Thoracic aorta (tissue), 2 donors: ENCODE measurements at regions not wholly inside any gene's neighbourhood (a gene's known extent, or its start where the extent isn't known, plus 50 kb on each side); places are given as distances from the start of the nearest gene placed in this dataset.

Experiments used
- ATAC-seq: fragments of 150-250 bp; one replicate; pipeline ENCODE4 v1.8.0; 2017; ENCODE audit warnings: low read depth; ENCODE audit not compliant: insufficient number of reproducible peaks, low FRiP score
- DNase-seq: peaks from one replicate; pipeline ENCODE4 v3.0.0-alpha.2; 2020; ENCODE audit warnings: low spot score
- H3K27ac ChIP-seq, 2 donors: fragments of 200-600 bp; sonication (generic); 1 replicate in 1 of 2; 2 replicates in 1 of 2; pipeline ENCODE4 v1.5.1; 2016; ENCODE audit warnings: mild to moderate bottlenecking in 2 of 2, moderate library complexity in 2 of 2
- H3K27me3 ChIP-seq: fragments of 200-600 bp; sonication (generic); replicated peaks from 2 replicates; pipeline ENCODE4 v1.6.0; 2016; ENCODE audit warnings: mild to moderate bottlenecking; ENCODE audit not compliant: insufficient read depth
- H3K36me3 ChIP-seq: fragments of 200-600 bp; sonication (generic); one replicate; pipeline ENCODE4 v1.5.1; 2016
- H3K4me1 ChIP-seq, 2 donors: fragments of 200-600 bp; sonication (generic); 1 replicate in 1 of 2; 2 replicates in 1 of 2; pipeline versions ENCODE4 v1.5.1 to v1.6.0; 2016; ENCODE audit warnings: low read depth in 2 of 2, mild to moderate bottlenecking in 1 of 2; ENCODE audit not compliant: control insufficient read depth in 1 of 2
- H3K4me3 ChIP-seq: fragments of 200-600 bp; sonication (generic); 2 replicates; pipeline ENCODE4 v1.5.1; 2016; ENCODE audit warnings: mild to moderate bottlenecking
- H3K9me3 ChIP-seq: fragments of 200-600 bp; sonication (generic); 2 replicates; pipeline ENCODE4 v1.5.1; 2016
- CTCF ChIP-seq: fragments of 200-600 bp; sonication (generic); IDR thresholded peaks from one replicate; pipeline ENCODE4 v1.5.1; 2019; ENCODE audit warnings: antibody characterized with exemption

- H3K36me3 ChIP-seq = no peaks in the 10 kb centered on the region
- no peak for ATAC-seq
- H3K4me1 ChIP-seq = no peaks in the 10 kb centered on the region
- no peak for TF ChIP-seq CTCF
- no peak overlapping the region for H3K27ac ChIP-seq
- no peak overlapping the region for H3K4me3 ChIP-seq
- H3K9me3 ChIP-seq = no peaks in the 10 kb centered on the region
- no peak for DNase-seq
- H3K27me3 ChIP-seq = no peaks in the 10 kb centered on the region
These were observed 392.8 kb downstream of the TNS1 start for GRCh38 chr2:217609952-217610351.

- Histone ChIP-seq H3K27me3 (no peaks in the 10 kb centered on the region), H3K4me1 (no peaks in the 10 kb centered on the region), H3K36me3 (no peaks in the 10 kb centered on the region), H3K4me3 (no peak overlapping the region), H3K27ac (no peak overlapping the region), H3K9me3 (no peaks in the 10 kb centered on the region)
- ATAC-seq (no peak), DNase-seq (no peak)
- no peak for TF ChIP-seq CTCF
These were observed 396.5 kb downstream of the TNS1 start for GRCh38 chr2:217606296-217606695.

- ATAC-seq (no peak), DNase-seq (no peak)
- H3K4me3 ChIP-seq = no peak overlapping the region
- H3K27ac ChIP-seq = no peak overlapping the region
- H3K27me3 ChIP-seq = no peaks in the 10 kb centered on the region
- no peak for TF ChIP-seq CTCF
- no peaks in the 10 kb centered on the region for H3K4me1 ChIP-seq
- H3K36me3 ChIP-seq = peaks cover 8% of the 10 kb centered on the region
- H3K9me3 ChIP-seq = no peaks in the 10 kb centered on the region
These were observed 398.1 kb downstream of the TNS1 start for GRCh38 chr2:217604527-217605194.

- H3K4me3 ChIP-seq = no peak overlapping the region
- H3K9me3 ChIP-seq = no peaks in the 10 kb centered on the region
- H3K27me3 ChIP-seq = no peaks in the 10 kb centered on the region
- no peak for TF ChIP-seq CTCF
- no peaks in the 10 kb centered on the region for H3K4me1 ChIP-seq
- H3K36me3 ChIP-seq = peaks cover 8% of the 10 kb centered on the region
- no peak overlapping the region for H3K27ac ChIP-seq
- ATAC-seq (no peak), DNase-seq (no peak)
These were observed 401.2 kb downstream of the TNS1 start for GRCh38 chr2:217601601-217602000.

GRCh38 chr2:217599906-217600305 lies 402.9 kb downstream of the TNS1 start:
- TF ChIP-seq CTCF = no peak
- DNase-seq (no peak), ATAC-seq (no peak)
- Histone ChIP-seq H3K9me3 (no peaks in the 10 kb centered on the region), H3K36me3 (peaks cover 8% of the 10 kb centered on the region), H3K27me3 (no peaks in the 10 kb centered on the region), H3K4me3 (no peak overlapping the region), H3K27ac (no peak overlapping the region), H3K4me1 (no peaks in the 10 kb centered on the region)
